ENCODE measurements at regions not wholly inside any gene's neighbourhood (a gene's known extent, or its start where the extent isn't known, plus 50 kb on each side); places are given as distances from the start of the nearest gene placed in this dataset.
A peak's percentile ranks its signal among the peaks of the same experiment; 100 is the strongest.

- H3K4me3 Mint-ChIP-seq (ENCODE audit: unreplicated experiment), result no peak overlapping the region
These were observed 92.9 kb downstream of the UBIAD1 start for GRCh38 chr1:11365744-11366387.

GRCh38 chr1:11373029-11373894, 100.3 kb downstream of the UBIAD1 start:
- H3K9me3 ChIP-seq, result no peaks in the 10 kb centered on the region
- H3K4me3 Mint-ChIP-seq (ENCODE audit: unreplicated experiment), result no peak overlapping the region
- CTCF ChIA-PET, result no interaction called here
- peaks cover 14% of the 10 kb centered on the region for H3K27me3 Mint-ChIP-seq (ENCODE audit: insufficient read depth, unreplicated experiment)
- no peaks in the 10 kb centered on the region for H3K4me1 ChIP-seq
- BruUV-seq (replicated peaks), result no TSS peak
- no peaks in the 10 kb centered on the region for H3K27me3 ChIP-seq (replicated peaks; ENCODE audit: control insufficient read depth, insufficient read depth, low read length)
- POLR2A ChIA-PET, result no interaction called here
- H3K4me3 ChIP-seq (ENCODE audit: low read depth, low read length), result no peak overlapping the region
- H3K9me3 Mint-ChIP-seq (ENCODE audit: unreplicated experiment), result peaks cover 13% of the 10 kb centered on the region
- H3K27ac Mint-ChIP-seq (ENCODE audit: unreplicated experiment), result no peak overlapping the region
- no peak for DNase-seq
- H3K36me3 Mint-ChIP-seq (ENCODE audit: insufficient read depth, unreplicated experiment), result peaks cover 6% of the 10 kb centered on the region
- intact Hi-C loops (cut with micrococcal nuclease; ENCODE audit: unreplicated experiment), result no loop called here
- no peaks in the 10 kb centered on the region for H3K4me1 Mint-ChIP-seq (ENCODE audit: low read depth, unreplicated experiment)
- H3K36me3 ChIP-seq (ENCODE audit: control insufficient read depth, insufficient read depth, low read length), result no peaks in the 10 kb centered on the region
- TF ChIP-seq CTCF (IDR thresholded peaks at IDR 0.05; ENCODE audit: insufficient read depth in 1 of 2, low read depth in 1 of 2, low read length in 1 of 2, severe bottlenecking in 1 of 2, unreplicated experiment in 1 of 2), result no peak

More at GRCh38 chr1:11365744-11366387, 92.9 kb downstream of the UBIAD1 start:
- Histone ChIP-seq H3K9me3 (no peaks in the 10 kb centered on the region; the same call in 1 of the 2 replicates), H3K4me1 (peaks cover 2% of the 10 kb centered on the region), H3K4me3 (ENCODE audit: low read depth, low read length) (no peak overlapping the region), H3K27me3 (replicated peaks; ENCODE audit: control insufficient read depth, insufficient read depth, low read length) (no peaks in the 10 kb centered on the region), H3K36me3 (ENCODE audit: control insufficient read depth, insufficient read depth, low read length) (no peaks in the 10 kb centered on the region)
- H3K36me3 Mint-ChIP-seq (ENCODE audit: insufficient read depth, unreplicated experiment), result no peaks in the 10 kb centered on the region
- CTCF ChIA-PET, result no interaction called here
- no peaks in the 10 kb centered on the region for H3K9me3 Mint-ChIP-seq (ENCODE audit: unreplicated experiment)
- H3K27ac Mint-ChIP-seq (ENCODE audit: unreplicated experiment), result no peak overlapping the region
- DNase-seq, result no peak
- POLR2A ChIA-PET, result no interaction called here
- BruUV-seq (replicated peaks), result no TSS peak
- intact Hi-C loops (cut with micrococcal nuclease; ENCODE audit: unreplicated experiment), result no loop called here
- H3K27me3 Mint-ChIP-seq (ENCODE audit: insufficient read depth, unreplicated experiment), result peaks cover 9% of the 10 kb centered on the region
- peaks cover under 1% of the 10 kb centered on the region for H3K4me1 Mint-ChIP-seq (ENCODE audit: low read depth, unreplicated experiment)
- no peak for TF ChIP-seq CTCF (IDR thresholded peaks at IDR 0.05; ENCODE audit: insufficient read depth in 1 of 2, low read depth in 1 of 2, low read length in 1 of 2, severe bottlenecking in 1 of 2, unreplicated experiment in 1 of 2)

GRCh38 chr1:11373895-11374747, 101.1 kb downstream of the UBIAD1 start:
- no peaks in the 10 kb centered on the region for H3K27me3 ChIP-seq (replicated peaks; ENCODE audit: control insufficient read depth, insufficient read depth, low read length)
- no peak overlapping the region for H3K4me3 ChIP-seq (ENCODE audit: low read depth, low read length)
- ChIA-PET POLR2A (no interaction called here), CTCF (no interaction called here)
- Mint-ChIP-seq H3K4me1 (ENCODE audit: low read depth, unreplicated experiment) (no peaks in the 10 kb centered on the region), H3K4me3 (ENCODE audit: unreplicated experiment) (no peak overlapping the region), H3K36me3 (ENCODE audit: insufficient read depth, unreplicated experiment) (peaks cover 6% of the 10 kb centered on the region), H3K9me3 (ENCODE audit: unreplicated experiment) (peaks cover 13% of the 10 kb centered on the region), H3K27me3 (ENCODE audit: insufficient read depth, unreplicated experiment) (peaks cover 14% of the 10 kb centered on the region), H3K27ac (ENCODE audit: unreplicated experiment) (no peak overlapping the region)
- no peaks in the 10 kb centered on the region for H3K4me1 ChIP-seq
- TF ChIP-seq CTCF (IDR thresholded peaks at IDR 0.05; ENCODE audit: insufficient read depth in 1 of 2, low read depth in 1 of 2, low read length in 1 of 2, severe bottlenecking in 1 of 2, unreplicated experiment in 1 of 2), result no peak
- BruUV-seq (replicated peaks), result no TSS peak
- intact Hi-C loops (cut with micrococcal nuclease; ENCODE audit: unreplicated experiment), result no loop called here
- DNase-seq, result peak in 1 of 2 experiments; percentile 43
- H3K36me3 ChIP-seq (ENCODE audit: control insufficient read depth, insufficient read depth, low read length), result no peaks in the 10 kb centered on the region
- no peaks in the 10 kb centered on the region for H3K9me3 ChIP-seq
